Stimulated activated CD8-positive, alpha-beta memory T cell treated with anti-CD3 and anti-CD28 coated beads, Interleukin-15, amount 100 ng/mL, for 4 hours (primary cell): ENCODE measurements at regions not wholly inside any gene's neighbourhood (a gene's known extent, or its start where the extent isn't known, plus 50 kb on each side); places are given as distances from the start of the nearest gene placed in this dataset.
"Not testable (repeated sequence)": the region's sequence is repeated elsewhere in the genome, so short reads cannot be mapped to it uniquely, and the experiment has no call there.

Source experiments
- DNase-seq, 2 donors: peaks; one replicate each; pipeline ENCODE4 v3.0.0-alpha.2; 2020; ENCODE audit warnings: low read depth in 2 of 2

DNA sequence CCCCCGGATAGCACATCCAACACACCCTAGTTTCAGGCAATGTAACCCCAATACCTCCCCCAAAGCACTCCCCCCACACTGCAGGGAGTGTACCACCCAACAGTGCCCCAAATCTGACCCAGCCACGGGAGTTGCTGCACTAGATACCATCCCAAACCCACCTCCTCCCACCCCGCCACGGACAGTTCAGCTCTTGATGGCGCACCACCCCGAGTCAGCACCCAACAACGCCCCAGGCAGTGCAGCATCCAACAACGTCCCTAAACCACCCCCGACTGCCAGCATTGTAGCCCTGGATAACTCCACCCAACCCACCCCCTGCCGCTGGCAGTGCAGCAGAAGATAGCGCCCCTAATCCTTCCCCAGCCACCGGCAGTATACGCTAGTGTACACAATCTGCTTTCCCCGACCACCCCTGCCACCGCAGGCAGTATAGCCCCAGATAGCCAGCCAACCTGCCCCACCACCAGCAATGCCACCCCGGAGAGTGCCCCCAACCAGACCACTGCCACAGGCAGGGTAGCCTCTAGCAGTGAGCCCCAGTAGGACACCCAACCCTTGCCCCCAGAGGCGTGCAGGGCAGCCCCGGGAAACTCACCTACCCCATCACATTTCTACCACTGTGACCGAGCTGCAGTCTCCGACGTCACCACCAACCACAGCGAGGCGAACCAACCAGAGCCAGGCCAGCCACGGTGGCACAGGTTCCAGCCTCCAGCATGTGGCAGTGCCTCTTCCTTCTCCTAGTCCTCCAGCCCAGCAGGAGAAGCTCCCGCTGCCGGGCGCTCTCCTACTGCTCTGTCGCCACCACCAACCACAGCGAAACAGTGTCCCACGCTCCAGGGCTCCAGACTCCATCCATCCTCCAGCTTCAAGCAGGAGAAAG lies 178.1 kb downstream of the POTEB3 start:
- DNase-seq: no peak

DNA sequence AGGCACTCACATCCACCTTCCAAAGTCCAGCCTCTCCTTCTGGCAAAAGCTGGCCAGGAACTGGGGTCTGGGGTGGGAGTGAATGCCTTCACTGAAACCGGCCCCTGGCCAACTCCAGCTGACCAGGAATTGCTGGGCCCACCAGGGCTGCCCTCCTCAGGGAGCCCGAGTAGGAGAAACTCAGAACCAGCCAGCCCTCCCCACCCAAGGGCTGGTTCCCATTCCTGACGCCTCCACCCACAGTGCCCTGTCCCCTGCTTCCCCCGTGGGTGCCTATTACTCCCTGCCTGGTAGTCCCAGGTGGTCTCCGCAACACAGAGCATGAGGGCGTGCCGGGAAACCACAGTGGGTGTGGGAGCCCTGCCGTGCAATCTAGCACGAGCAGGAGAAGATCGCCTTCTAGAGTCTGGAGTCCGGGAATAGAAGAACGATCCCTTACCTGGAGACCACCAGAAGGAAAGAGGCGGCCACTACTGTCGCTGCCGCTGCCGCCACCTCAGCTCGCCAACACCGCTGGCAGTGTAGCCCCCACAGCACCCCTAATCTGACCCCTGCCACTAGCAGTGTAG lies 178.8 kb downstream of the POTEB3 start:
- DNase-seq: no peak

DNA sequence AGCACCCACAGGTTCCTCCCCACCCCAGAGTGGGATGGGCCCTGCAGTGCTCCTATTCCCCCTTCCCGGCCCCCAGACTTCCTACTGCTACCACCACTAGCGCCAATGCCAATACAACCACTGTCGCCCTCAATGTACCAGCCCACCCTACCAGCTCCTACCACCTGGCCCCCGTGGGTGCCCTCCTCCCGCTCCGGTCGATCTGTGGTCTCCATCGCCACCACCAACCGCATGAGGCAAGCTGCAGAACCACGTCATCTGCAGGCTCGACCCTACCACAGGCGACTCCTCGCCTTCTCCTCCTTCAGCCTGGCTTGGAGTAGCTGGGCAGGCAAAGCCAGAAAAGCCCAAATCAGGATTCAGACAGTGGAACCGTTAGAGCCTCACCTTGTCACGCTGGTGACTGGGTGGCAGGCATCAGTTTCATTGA lies 179.3 kb downstream of the POTEB3 start:
- no peak for DNase-seq

DNA sequence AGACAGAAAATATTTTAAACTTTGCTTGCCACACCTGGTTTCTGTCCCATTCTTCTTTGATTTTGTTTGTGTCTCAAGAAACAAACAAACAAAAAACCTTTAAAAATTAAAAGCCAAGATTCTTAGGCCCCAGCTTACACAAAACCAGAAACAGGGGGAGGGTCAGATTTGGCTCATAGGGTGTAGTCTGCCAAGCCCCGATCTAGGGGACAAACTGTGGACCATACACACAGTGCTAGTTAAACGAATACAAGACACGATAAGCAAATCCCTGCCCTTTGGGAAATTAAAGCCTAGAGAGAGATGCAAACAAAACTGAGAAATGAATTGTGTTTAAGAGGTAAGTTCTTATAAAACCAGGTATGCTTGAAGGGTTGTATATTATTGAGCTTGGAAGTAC lies 181.7 kb downstream of the POTEB3 start:
- DNase-seq: not testable (repeated sequence)

DNA sequence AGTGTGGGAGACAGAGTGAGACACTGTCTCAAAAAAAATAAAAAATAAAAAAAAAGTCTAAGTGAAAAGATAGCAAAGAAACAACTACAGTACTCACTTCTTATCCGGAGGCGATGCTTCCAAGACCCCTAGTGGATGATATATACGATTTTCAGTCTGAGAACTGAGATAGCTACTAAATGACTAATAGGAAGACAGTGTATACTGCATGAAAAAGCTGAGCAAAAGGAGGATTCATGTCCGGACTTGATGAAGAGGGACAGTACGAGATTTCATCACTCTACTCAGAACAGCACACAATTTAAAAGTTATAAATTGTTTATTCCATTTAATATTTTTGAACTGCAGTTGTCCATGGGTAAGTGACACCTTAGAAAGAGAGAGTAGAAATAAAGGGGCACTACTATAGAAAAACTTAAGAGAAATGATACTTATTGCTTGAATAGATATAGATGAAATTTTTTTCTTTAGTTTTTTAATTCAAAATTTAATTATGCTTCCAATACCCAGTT lies 190.7 kb downstream of the POTEB3 start:
- DNase-seq: not testable (repeated sequence)
